Suppressor macrophage treated with lipopolysaccharide for 1 hour (primary cell): ENCODE measurements at regions not wholly inside any gene's neighbourhood (a gene's known extent, or its start where the extent isn't known, plus 50 kb on each side); places are given as distances from the start of the nearest gene placed in this dataset.
"Not testable (repeated sequence)": the region's sequence is repeated elsewhere in the genome, so short reads cannot be mapped to it uniquely, and the experiment has no call there.

ENCODE experiments used
- DNase-seq, 3 donors: peaks; one replicate each; pipeline ENCODE4 v3.0.0-alpha.2; 2020 to 2022

DNA sequence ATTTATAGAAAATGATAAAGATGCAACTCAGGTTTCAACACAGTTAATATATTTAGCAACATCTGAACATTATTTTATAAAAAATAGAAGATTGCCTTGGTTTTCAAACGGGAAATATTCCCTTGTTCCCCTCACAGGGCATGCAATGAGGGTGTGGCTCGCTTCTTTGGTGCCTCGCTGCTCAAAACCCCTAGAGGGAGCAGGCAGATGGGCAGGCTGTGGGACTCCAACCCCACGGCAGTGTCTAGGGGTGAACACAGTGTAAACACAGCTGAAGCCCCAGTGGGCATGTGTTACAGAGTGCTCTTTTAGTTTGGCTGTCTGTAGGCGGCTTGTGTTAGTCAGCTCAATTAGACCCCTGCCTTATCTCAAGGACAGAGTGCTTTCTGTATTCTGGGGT is 560.8 kb upstream of the IMPG1 start:
- no peak for DNase-seq

DNA sequence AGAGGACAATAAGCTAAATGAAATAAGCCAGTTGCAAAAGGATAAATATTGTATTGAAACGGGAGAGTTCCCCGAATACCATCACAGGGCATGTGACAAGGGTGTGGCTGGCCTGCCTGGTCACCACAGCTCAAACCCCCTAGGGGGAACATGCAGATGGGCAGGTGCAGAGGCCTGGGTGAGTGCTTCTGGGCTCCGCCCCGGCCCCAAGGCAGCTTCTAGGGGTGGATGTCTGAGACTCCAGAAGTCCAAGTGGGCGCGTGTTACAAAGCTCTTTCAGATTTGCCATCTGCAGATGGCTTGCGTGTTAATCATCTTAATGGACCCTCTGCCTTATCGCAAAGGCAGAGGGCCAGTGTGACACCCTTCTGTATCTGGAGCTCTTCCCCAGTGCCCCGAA is 559.2 kb upstream of the IMPG1 start:
- DNase-seq, result no peak

DNA sequence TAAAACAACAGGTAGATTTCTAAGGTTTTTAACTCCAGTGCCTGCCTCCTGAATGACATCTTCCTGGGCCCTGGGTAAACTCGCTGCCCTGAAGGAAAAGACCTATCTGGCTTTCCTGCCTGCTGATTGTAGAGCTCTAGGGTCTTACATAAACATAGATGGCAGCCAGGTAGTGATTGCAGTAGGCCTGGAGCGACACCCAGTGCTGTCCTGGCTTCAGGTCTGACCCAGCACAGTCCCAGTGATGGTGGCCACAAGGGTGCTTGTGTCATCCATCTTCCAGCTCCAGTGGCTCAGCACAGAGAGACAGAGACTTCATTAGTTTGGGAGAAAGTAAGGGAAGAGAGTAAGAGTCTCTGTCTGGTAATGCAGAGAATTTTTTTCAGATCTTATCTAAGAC is 542.9 kb upstream of the IMPG1 start:
- no peak for DNase-seq

DNA sequence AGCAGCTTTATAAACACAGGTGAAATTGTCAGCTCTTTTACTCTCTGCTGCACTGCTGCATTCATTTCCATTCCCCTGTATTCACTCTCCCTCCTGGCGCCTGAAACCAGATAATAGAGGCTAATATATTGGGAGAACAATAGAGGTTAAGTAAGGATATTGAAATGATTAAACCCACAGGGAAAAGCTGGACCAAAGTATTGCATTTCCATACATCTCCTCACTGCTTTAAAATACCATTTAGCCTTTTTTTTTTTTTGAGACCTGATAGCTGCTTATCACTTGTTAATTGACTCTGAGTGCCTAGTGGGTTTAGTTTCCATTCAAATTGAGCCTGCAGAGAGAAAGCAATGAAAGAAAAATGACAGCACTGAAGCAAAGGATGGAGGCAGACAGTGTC is 540.5 kb upstream of the IMPG1 start:
- no peak for DNase-seq

DNA sequence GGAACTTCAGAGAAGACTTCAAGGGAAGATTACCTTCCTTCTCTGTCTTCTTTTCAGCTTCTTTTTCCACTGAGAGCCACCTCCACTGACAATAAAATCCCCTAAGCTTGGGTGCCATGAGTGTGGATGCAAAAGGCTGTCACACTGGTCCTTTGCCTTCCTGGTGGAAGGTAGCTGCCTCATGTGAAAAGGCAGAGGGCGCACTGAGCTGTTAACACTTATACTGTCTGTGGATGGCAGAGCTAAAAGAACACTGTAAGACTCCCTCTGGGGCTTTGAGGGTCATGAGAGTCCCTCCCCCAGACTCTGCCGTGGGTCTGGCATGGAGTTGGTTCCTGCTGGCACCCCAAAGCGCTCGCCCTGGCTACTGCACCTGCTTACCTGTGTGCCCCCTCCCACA is 536.7 kb upstream of the IMPG1 start:
- DNase-seq, result no peak

DNA sequence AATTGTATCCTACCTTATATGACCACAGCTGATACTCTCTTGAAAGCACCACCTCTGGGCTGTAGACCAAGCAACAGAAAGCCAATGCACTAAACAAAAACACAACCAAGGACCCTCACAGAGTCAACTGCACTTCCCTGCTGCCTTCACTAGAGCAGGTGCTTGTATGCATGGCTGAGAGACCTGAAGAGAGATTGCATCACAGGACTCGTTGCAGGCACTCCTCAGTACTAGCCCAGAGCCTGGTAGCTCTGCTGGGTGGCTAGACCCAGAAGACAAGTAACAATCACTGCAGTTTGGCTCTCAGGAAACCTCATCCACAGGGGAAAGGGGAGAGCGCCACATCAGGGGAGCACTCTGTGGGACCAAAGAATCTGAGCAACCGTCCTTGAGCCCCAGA is 521.6 kb upstream of the IMPG1 start:
- no peak for DNase-seq

DNA sequence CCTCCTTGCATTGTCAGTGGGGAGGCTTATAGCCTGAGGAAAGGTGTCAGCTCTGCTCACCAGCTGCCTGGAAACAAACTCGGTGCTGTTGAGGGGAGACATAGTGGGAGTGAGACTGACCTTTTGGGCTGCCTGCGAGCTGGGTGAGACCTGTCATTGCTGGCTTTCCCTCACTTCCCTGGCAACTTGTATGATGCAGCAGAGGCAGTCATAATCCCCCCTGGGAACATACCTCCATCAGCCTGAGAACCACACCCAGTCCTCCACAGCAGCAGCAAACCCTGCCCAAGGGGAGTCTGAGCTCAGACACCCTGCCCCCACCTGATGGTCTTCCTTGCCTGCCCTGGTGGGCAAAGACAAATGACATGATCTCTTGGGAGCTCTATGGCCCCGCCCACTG is 521.2 kb upstream of the IMPG1 start:
- DNase-seq, result no peak

DNA sequence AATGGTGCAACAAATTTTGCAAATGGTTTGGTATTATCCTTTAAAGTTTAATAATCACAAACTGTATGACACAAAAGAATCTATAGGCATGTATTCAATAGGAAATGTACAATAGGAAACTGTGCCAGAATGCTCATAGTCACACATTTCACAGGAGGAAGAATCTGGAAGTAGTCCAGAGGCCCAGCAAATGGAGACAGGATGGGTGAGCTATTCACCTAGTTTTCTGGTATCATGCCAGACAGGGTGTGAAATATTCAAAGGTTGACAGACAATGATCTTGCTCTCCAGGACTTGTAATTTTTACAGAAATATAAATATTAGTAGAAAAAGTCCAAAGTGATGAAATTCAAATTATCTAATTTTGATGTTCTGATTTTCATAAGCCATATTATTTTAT is 520.1 kb upstream of the IMPG1 start:
- DNase-seq, result no peak

DNA sequence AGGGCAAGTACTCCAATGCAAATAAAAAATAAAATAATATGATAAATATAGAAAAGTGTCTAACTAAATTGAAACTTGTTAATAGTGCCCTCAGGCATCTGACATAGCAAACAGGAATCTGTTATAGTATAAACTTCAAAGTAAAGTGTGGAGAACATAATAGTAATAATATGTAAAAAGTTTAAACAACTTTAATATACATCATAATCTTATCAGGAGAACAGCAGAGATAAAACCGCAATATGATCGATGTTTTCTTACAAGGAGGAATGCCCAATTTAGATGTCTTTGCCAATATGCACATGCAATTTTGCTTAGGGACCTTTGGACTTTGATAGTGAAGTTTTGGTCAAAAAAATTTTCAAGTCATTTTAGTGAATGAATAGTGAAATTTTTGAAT is 514.8 kb upstream of the IMPG1 start:
- DNase-seq, result no peak

DNA sequence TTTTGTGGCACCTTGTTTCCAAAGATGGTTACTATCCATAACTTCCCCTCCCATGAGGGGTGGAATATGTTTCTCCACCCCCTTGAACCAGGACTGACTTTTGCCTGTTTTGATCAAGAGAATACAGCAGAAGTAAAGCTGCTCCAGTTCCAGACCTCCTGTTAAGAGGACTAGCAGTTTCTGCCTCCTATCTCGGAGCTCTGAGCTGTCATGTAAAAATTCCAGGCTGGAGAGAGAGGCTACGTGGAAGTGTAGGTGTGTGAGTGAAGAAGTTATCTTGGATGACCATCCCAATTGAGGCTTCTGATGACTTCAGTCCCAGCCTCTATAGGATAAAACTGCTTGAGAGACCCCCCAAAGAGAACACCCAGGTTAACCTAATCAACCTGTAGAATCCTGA is 511.7 kb upstream of the IMPG1 start:
- no peak for DNase-seq

DNA sequence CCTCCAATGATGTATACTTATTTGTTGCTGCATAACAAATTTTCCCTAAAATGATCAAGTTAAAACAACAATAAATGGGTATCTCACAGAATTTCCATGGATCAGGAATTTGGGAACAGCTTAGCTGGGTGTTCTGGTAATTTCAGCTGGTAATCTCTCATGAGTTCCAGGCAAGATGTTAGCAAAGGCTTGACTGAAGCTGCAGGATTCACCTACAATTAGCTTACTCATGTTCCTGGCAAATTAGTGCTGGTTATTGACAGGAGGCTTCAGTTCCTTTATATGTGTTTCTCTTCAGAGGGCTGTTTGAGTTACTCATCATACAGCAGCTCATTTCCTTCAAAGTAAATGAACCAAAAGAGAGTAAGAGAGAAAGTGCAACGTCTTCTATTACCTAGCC is 506.3 kb upstream of the IMPG1 start:
- no peak for DNase-seq

DNA sequence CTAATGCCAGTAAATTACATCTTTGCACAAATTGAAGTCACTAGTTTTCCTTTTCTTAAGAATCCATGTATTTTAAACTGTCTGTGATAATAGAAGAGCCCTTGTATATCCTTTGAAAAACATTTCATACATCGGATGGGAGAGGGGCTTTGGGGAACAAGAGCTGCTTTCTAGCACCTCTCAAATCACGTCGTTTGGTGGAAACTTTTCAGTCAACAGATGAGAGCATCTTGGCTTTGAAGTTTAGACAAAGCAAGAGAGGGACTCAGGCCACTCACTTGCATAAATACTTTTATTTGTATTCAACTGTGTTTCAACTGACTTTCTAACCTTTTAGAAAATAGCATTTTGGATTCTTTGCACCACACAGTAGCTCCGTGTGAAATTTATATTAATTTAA is 502.3 kb upstream of the IMPG1 start:
- DNase-seq, result no peak

DNA sequence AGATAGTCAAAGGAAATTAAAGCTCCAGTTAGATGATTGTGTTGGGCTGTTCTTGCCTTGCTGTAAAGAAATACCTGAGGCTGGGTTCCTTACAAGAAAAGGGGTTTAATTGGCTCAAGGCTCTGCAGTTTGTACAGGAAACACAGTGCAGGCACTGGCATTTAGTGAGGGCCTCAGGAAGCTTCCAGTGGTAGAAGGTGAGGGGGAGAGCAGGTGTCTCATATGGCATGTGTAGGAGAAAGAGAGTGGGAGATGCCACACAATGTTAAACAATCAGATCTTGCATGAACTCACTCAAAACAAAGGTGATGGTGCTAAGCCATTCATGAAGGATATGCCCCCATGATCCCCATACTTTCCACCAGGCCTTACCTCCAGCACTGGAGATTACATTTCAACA is 493.5 kb upstream of the IMPG1 start:
- DNase-seq, result no peak

DNA sequence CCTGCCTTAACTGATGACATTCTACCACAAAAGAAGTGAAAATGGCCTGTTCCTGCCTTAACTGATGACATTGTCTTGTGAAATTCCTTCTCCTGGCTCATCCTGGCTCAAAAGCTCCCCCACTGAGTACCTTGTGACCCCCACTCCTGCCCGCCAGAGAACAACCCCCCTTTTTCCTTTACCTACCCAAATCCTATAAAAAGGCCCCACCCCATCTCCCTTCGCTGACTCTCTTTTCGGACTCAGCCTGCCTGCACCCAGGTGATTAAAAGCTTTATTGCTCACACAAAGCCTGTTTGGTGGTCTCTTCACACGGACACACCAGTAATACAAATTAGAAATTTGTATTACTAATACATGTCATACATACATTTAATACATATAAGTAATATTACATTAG is 489.9 kb upstream of the IMPG1 start:
- DNase-seq, result not testable (repeated sequence)

DNA sequence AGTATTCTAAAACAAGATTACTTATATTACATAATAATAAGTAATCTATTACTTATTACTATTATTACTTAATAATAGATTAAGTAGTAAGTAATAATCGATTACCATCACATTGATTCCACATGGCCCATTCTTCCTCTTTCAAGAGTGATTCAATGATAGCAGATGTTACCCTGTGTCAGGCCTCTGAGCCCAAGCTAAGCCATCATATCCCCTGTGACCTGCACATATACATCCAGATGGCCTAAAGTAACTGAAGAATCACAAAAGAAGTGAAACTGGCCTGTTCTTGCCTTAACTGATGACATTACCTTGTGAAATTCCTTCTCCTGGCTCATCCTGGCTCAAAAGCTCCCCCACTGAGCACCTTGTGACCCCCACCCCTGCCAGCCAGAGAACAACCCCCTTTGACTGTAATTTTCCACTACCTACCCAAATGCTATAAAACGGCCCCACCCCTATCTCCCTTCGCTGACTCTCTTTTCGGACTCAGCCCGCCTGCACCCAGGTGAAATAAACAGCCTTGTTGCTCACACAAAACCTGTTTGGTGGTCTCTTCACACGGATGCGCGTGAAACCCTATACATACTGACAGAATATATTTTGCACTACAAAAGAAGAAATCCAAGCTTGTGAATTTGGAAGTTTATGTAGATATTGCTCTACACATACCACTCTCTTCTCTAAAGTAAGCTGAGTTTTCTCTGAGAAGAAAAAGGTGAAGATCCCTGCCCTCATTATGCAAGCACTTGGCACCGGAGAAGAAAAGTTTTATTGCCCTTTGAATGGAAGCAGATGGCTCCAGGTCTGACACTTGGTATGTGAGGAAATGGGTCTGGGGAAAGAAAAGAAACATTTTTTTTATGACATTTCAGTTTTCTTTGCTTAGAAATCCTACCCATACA is 488.6 kb upstream of the IMPG1 start:
- not testable (repeated sequence) for DNase-seq

DNA sequence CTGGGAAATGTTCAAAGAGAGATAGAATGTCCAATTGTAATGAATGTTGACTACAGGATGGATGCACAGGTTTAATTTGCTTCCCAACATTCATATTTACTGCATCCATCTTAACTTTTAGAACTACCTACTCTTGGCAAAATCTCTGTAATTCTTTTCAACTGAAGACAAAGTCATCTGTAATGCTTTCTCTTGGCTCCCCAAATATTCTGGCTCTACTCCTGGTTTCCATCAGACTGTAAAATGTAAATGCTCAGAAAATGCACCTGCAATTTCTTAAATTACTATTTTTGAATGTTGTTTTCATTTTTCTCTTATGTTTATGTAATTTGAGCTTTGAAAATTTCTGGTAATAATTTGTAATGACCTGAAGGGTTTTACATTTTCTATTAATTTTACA is 480.8 kb upstream of the IMPG1 start:
- no peak for DNase-seq

DNA sequence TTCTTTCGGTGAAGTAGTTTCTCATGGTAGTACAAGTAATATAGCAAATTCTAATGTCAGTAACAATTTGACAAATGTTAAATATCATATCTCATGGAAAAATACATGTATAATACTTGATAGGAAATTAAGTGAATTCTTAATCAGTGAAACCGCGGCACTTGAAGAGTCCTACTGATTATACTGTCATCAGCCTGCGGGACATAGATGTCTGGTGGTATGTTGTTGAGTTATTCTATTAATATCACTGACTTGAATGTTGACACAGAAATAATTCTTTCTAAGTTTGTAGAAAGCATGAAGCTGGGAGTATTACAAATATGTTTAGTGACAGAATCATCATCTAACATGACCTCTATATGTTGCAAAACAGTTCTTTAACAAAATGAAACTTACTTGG is 479.8 kb upstream of the IMPG1 start:
- no peak for DNase-seq

DNA sequence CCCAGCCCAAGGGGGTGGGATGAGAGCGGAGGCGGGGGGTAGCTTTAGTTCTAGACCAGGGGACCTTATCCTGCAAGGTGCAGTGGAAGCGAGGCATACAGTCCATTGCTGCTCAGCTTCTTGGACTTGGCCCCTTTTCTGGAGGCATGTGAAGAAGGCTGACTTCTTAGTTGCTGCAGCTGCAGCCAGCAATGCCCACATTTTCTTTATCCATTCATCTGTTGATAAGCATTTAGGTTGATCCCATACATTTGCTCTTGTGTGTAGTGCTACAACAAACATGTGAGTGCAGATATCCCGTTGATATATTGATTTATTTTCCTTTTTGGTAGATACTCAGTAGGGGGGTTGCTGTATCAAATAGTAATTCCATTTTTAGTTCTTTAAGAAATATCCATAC is 461.2 kb upstream of the IMPG1 start:
- no peak for DNase-seq

DNA sequence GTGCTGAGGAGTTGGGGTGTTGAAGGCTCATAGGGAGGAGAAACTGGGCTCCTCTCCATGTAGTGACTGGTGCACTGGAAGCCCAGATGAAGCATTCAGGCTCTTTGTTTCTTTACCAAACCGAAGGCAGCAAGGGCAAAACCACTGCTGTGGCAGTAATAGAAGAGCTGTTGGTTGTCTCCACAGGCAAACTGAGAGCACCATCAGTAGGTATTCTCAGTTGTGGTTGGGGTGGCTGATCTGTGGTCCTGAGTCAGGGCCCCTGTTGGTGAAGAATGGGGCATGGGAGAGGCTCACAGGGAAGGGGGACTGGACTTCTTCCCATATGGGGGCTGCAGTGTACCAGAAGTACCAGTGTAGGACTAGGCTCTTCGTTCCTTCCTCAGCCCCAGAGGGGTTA is 460.2 kb upstream of the IMPG1 start:
- DNase-seq, result no peak

DNA sequence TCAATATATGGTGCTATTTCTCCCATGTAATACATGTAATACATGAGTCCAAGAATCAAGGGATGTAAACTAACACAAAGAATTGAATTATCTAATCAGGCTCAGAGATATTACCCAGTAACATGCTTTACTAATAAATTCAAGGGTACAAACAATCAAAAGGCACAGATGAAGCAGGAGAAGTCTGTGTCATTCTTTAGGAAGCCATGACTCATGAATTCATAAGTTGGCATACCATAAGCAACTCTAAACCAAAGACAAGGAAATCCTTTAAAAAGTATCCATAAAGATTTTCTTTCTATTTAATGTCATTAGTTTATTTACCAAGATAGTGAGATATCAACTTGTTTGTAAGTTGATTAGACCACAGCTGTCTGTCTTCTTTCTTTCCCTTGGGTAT is 446.0 kb upstream of the IMPG1 start:
- no peak for DNase-seq

DNA sequence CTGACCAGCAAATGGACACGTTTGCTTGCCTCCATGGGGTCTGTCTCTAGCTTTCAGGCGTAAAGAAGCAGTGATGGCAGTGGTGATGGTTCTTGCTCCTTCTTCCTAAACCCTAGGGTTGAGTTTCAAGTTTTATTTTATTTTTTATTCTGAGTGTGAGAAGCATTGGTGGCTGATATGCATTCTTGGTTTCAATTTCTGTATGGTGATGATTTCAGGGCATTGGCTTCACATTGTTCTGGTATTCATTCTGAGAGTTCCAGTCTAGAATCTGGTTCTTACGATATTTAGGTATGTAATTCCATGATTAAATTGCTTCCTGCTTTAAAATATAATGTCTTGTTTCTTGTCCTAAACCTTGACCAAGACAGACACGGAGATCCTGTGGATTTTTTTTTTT is 444.5 kb upstream of the IMPG1 start:
- DNase-seq, result no peak

DNA sequence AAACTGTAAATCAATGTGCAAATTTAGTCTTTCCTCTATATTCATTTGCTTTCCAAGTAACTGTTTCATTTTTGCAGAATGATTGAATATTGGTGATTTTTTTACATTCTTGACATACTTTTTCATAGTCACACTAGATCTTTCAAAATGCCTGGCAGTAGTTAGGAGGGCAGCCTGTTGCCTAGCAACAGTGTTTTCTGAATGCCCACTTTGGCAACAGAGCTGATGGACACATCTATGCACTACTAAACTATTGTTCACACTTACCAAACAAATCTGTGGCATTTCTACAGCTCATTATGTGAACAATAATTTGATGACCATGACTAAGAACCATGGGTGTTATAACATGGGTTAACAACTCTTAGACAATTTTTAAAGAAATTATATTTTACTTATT is 438.0 kb upstream of the IMPG1 start:
- no peak for DNase-seq

DNA sequence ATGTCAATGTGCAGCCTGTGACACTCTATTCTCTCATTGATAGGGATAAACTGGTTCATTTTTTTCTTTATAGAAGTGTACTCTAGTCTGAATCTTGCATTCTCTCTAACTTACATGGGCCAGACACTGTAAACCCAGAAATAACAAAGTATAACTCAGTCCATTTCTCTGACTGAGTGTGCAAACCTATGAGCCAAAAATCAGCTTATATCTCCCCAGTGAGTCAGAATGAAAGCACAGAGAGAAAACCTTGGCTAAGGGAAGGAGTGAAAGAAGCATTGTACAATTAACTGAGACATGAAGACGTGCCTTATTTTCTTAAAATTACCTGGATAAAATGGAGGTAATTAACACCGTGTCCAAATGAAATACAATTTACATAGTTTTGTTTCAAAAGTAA is 436.9 kb upstream of the IMPG1 start:
- no peak for DNase-seq

DNA sequence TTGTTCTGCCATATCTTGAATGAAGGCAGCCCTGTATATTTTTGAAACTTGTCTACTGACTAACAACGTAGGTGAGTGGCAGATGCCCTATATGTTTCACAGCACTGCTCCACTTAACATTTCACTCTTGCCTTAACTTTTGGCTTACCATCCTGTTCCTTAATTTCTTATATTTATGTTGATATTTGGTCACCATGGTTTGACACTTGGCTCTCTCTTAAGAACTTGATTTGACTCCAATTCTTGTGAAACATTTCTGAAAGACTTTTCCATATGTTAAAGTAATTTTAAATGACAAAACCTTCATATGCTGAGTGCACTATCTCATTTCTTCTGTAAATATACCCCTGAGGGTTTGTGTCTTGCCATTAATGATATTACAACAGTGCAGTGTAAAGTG is 434.3 kb upstream of the IMPG1 start:
- DNase-seq, result no peak

DNA sequence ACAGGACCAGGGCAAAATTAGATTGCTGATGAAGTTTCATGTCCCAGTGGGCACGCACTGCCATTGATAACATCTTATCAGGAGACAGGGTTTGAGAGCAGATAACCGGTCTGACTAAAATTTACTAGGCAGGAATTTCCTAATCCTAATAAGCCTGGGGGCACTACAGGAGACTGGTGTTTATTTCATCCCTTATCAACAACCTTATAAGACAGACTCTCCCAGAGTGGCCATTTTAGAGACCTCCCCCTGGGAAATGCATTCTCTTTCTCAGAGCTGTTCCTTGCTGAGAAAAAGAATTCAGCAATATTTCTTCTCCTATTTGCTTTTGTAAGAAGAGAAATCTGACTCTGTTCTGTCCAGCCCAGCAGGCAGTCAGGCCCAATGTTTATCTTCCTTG is 423.4 kb upstream of the IMPG1 start:
- DNase-seq, result no peak
